ENCODE measurements at regions not wholly inside any gene's neighbourhood (a gene's known extent, or its start where the extent isn't known, plus 50 kb on each side); places are given as distances from the start of the nearest gene placed in this dataset.

DNA sequence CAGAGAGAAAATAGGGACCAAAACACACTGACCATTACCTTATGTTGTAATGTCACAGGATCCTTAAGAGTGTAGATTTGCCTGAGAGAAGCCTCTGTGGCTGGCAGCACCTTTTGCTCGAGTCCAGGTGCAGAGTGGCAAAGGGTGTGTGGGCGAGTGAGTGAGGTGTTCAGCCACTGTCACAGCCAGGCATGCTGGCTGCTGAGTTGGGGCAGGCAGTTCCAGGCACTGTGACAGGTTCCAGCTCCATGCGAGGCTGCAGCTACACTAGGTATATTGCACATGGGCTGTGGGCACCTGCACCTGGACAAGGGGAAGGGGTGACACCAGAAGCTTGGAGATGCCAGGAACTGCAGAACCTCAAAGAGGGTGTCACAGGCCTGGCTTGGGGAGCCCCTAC is 1370.4 kb upstream of the PRMT6 start:
- Histone ChIP-seq H3K4me3 (ENCODE audit: low read length) (no peak overlapping the region), H3K4me1 (ENCODE audit: control insufficient read depth, insufficient read depth, low read length) (no peaks in the 10 kb centered on the region), H3K27me3 (ENCODE audit: control insufficient read depth, insufficient read depth) (no peaks in the 10 kb centered on the region), H3K27ac (ENCODE audit: low read length) (no peak overlapping the region), H3K9me3 (ENCODE audit: control insufficient read depth, low read length) (no peaks in the 10 kb centered on the region)
- DNase-seq, result no peak
- 59% methylated on average over 3 of the region's 3 CpGs for WGBS
- ATAC-seq, result no peak
- intact Hi-C loops (cut with DNase I), result no loop called here

GRCh38 chr1:105686874-105687690 is 1369.4 kb upstream of the PRMT6 start:
- Histone ChIP-seq H3K4me3 (ENCODE audit: low read length) (no peak overlapping the region), H3K4me1 (ENCODE audit: control insufficient read depth, insufficient read depth, low read length) (no peaks in the 10 kb centered on the region), H3K27ac (ENCODE audit: low read length) (no peak overlapping the region), H3K9me3 (ENCODE audit: control insufficient read depth, low read length) (no peaks in the 10 kb centered on the region), H3K27me3 (ENCODE audit: control insufficient read depth, insufficient read depth) (no peaks in the 10 kb centered on the region)
- WGBS, result 86% methylated on average over 15 of the region's 15 CpGs
- intact Hi-C loops (cut with DNase I), result no loop called here
- DNase-seq (peak in 1 of 3 donors; percentile 21), ATAC-seq (no peak)

GRCh38 chr1:105700723-105701122 is 1355.8 kb upstream of the PRMT6 start:
- H3K27ac ChIP-seq (ENCODE audit: low read length), result no peak overlapping the region
- WGBS, result 61% methylated on average over 2 of the region's 2 CpGs
- no peaks in the 10 kb centered on the region for H3K4me1 ChIP-seq (ENCODE audit: control insufficient read depth, insufficient read depth, low read length)
- H3K27me3 ChIP-seq (ENCODE audit: control insufficient read depth, insufficient read depth), result no peaks in the 10 kb centered on the region
- intact Hi-C loops (cut with DNase I), result no loop called here
- no peak overlapping the region for H3K4me3 ChIP-seq (ENCODE audit: low read length)
- no peaks in the 10 kb centered on the region for H3K9me3 ChIP-seq (ENCODE audit: control insufficient read depth, low read length)
- DNase-seq, result no peak
- no peak for ATAC-seq

- Histone ChIP-seq H3K27me3 (ENCODE audit: control insufficient read depth, insufficient read depth) (no peaks in the 10 kb centered on the region), H3K4me3 (ENCODE audit: low read length) (no peak overlapping the region), H3K27ac (ENCODE audit: low read length) (no peak overlapping the region), H3K4me1 (ENCODE audit: control insufficient read depth, insufficient read depth, low read length) (no peaks in the 10 kb centered on the region), H3K9me3 (ENCODE audit: control insufficient read depth, low read length) (no peaks in the 10 kb centered on the region)
- DNase-seq (no peak), ATAC-seq (no peak)
- intact Hi-C loops (cut with DNase I), result no loop called here
- 43% methylated on average over 1 of the region's 1 CpG for WGBS
Measured at GRCh38 chr1:105724286-105724685, 1332.2 kb upstream of the PRMT6 start.

- Histone ChIP-seq H3K4me3 (ENCODE audit: low read length) (no peak overlapping the region), H3K4me1 (ENCODE audit: control insufficient read depth, insufficient read depth, low read length) (no peaks in the 10 kb centered on the region), H3K27me3 (ENCODE audit: control insufficient read depth, insufficient read depth) (no peaks in the 10 kb centered on the region), H3K9me3 (ENCODE audit: control insufficient read depth, low read length) (no peaks in the 10 kb centered on the region), H3K27ac (ENCODE audit: low read length) (no peak overlapping the region)
- intact Hi-C loops (cut with DNase I), result no loop called here
- ATAC-seq (no peak), DNase-seq (no peak)
- 82% methylated on average over 3 of the region's 3 CpGs for WGBS
Measured at GRCh38 chr1:105730701-105731100, 1325.8 kb upstream of the PRMT6 start.

DNA sequence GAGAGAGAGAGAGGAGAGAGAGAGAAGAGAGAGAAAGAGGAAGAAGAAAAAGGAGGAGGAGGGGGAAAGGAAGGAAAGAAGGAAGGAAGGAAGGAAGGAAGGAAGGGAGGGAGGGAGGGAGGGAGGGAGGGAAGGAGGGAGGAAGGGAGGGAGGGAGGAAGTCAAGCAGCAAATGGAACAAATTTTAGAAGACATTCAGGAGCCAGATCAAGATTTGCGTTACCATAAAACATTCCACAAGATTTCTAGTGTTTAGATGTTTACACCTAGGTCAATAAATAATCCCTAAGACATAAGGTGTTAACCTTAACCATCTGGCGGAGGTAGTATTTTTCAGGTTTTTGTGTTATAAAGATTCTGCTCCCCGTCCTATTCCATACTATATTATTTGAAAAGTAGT is 1320.1 kb upstream of the PRMT6 start:
- Histone ChIP-seq H3K27me3 (ENCODE audit: control insufficient read depth, insufficient read depth) (no peaks in the 10 kb centered on the region), H3K4me1 (ENCODE audit: control insufficient read depth, insufficient read depth, low read length) (no peaks in the 10 kb centered on the region), H3K27ac (ENCODE audit: low read length) (no peak overlapping the region), H3K9me3 (ENCODE audit: control insufficient read depth, low read length) (no peaks in the 10 kb centered on the region), H3K4me3 (ENCODE audit: low read length) (no peak overlapping the region)
- intact Hi-C loops (cut with DNase I), result no loop called here
- WGBS, result 93% methylated on average over 3 of the region's 3 CpGs
- ATAC-seq (no peak), DNase-seq (no peak)

DNA sequence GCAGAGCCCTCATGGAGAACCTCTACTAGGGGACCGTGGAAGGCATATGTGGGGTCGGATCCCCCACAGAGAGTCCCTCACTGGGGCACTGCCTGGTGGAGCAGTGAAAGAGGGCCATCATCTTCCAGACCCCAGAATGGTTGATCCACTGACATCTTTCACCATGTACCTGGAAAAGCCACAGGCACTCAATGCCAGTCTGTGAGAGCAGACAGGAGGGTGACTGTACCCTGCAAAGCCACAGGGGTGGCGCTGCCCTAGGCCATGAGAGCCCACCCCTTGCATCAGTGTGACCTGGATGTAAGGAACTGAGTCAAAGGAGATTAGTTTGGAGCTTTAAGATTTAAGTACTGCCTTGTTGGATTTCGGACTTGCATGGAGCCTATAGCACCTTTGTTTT is 1276.7 kb upstream of the PRMT6 start:
- Histone ChIP-seq H3K9me3 (ENCODE audit: control insufficient read depth, low read length) (no peaks in the 10 kb centered on the region), H3K27me3 (ENCODE audit: control insufficient read depth, insufficient read depth) (no peaks in the 10 kb centered on the region), H3K27ac (ENCODE audit: low read length) (no peak overlapping the region), H3K4me1 (ENCODE audit: control insufficient read depth, insufficient read depth, low read length) (no peaks in the 10 kb centered on the region), H3K4me3 (ENCODE audit: low read length) (no peak overlapping the region)
- no peak for DNase-seq
- 81% methylated on average over 4 of the region's 4 CpGs for WGBS
- ATAC-seq, result no peak
- intact Hi-C loops (cut with DNase I), result no loop called here

DNA sequence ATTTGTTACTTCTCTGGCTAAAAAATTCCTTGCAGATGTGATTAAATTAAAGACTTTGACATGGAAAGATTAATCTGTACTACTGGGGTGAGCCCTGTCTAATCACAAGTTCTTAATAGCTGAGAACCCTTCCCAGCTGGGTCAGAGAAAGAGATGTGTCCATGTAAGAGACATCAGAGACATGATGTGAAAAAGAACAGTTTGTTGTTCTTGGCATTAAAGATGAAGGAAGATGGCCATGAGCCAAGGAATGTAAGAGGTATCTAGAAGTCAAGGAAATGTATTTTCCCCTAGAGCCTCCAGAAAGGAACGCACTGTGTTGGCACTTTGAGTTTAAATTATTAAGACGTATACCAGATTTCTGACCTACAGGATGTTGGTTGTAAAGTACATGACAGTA is 1271.5 kb upstream of the PRMT6 start:
- Histone ChIP-seq H3K4me1 (ENCODE audit: control insufficient read depth, insufficient read depth, low read length) (no peaks in the 10 kb centered on the region), H3K27ac (ENCODE audit: low read length) (no peak overlapping the region), H3K4me3 (ENCODE audit: low read length) (no peak overlapping the region), H3K9me3 (ENCODE audit: control insufficient read depth, low read length) (no peaks in the 10 kb centered on the region), H3K27me3 (ENCODE audit: control insufficient read depth, insufficient read depth) (no peaks in the 10 kb centered on the region)
- intact Hi-C loops (cut with DNase I), result no loop called here
- ATAC-seq, result no peak
- no peak for DNase-seq
- WGBS, result 29% methylated on average over 2 of the region's 2 CpGs

- H3K9me3 ChIP-seq (ENCODE audit: control insufficient read depth, low read length), result no peaks in the 10 kb centered on the region
- 83% methylated on average over 1 of the region's 1 CpG for WGBS
- ATAC-seq (no peak), DNase-seq (peak in 2 of 3 donors; percentile 15 to 52)
- no peak overlapping the region for H3K4me3 ChIP-seq (ENCODE audit: low read length)
- H3K27me3 ChIP-seq (ENCODE audit: control insufficient read depth, insufficient read depth), result no peaks in the 10 kb centered on the region
- H3K27ac ChIP-seq (ENCODE audit: low read length), result no peak overlapping the region
- no peaks in the 10 kb centered on the region for H3K4me1 ChIP-seq (ENCODE audit: control insufficient read depth, insufficient read depth, low read length)
- intact Hi-C loops (cut with DNase I), result no loop called here
Measured at GRCh38 chr1:105793536-105794146, 1262.8 kb upstream of the PRMT6 start.

DNA sequence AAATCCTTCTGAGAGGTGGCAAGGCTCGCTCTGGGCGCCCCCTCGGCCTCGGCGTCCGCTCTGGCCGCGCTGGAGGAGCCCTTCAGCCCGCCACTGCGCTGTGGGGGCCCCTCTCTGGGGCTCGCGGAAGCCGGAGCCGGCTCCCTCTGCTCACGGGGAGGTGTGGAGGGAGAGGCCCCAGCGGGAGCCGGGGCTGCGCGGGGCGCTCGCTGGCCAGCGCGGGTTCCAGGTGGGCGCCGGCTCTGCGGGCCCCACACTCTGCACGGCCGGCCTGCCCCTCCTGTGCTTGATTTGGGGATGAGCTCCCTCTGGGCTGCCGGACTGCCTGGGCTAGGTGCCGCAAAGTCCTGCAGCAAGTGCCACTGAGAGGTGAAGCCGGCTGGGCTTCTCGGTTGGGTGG is 1260.7 kb upstream of the PRMT6 start:
- Histone ChIP-seq H3K27me3 (ENCODE audit: control insufficient read depth, insufficient read depth) (no peaks in the 10 kb centered on the region), H3K27ac (ENCODE audit: low read length) (no peak overlapping the region), H3K4me3 (ENCODE audit: low read length) (no peak overlapping the region), H3K9me3 (ENCODE audit: control insufficient read depth, low read length) (no peaks in the 10 kb centered on the region), H3K4me1 (ENCODE audit: control insufficient read depth, insufficient read depth, low read length) (no peaks in the 10 kb centered on the region)
- DNase-seq (peak in 1 of 3 donors; percentile 38), ATAC-seq (no peak)
- WGBS, result 91% methylated on average over 32 of the region's 32 CpGs
- intact Hi-C loops (cut with DNase I), result no loop called here

- intact Hi-C loops (cut with DNase I), result no loop called here
- 40% methylated on average over 3 of the region's 3 CpGs for WGBS
- Histone ChIP-seq H3K27me3 (ENCODE audit: control insufficient read depth, insufficient read depth) (no peaks in the 10 kb centered on the region), H3K27ac (ENCODE audit: low read length) (no peak overlapping the region), H3K4me1 (ENCODE audit: control insufficient read depth, insufficient read depth, low read length) (no peaks in the 10 kb centered on the region), H3K9me3 (ENCODE audit: control insufficient read depth, low read length) (no peaks in the 10 kb centered on the region), H3K4me3 (ENCODE audit: low read length) (no peak overlapping the region)
- ATAC-seq (no peak), DNase-seq (no peak)
Measured at GRCh38 chr1:105830571-105831146, 1225.8 kb upstream of the PRMT6 start.
